Tibial nerve (tissue), 3 donors: ENCODE measurements at regions not wholly inside any gene's neighbourhood (a gene's known extent, or its start where the extent isn't known, plus 50 kb on each side); places are given as distances from the start of the nearest gene placed in this dataset.

Source experiments
- CTCF ChIP-seq, 5 experiments: fragments of 200-600 bp in 3 of 5; fragments of 450-650 bp in 2 of 5; sonication (generic) in 3 of 5; IDR thresholded peaks; one replicate each; pipeline ENCODE4 v1.5.1; 2016 to 2019; ENCODE audit warnings: antibody characterized with exemption in 5 of 5, mild to moderate bottlenecking in 3 of 5, moderate library complexity in 2 of 5
- POLR2A ChIP-seq, 2 donors: fragments of 450-650 bp; IDR thresholded peaks; one replicate each; pipeline ENCODE4 v1.6.1; 2017; ENCODE audit warnings: antibody characterized with exemption in 2 of 2, mild to moderate bottlenecking in 2 of 2, moderate library complexity in 2 of 2

GRCh38 chr3:137514853-137515252 is 249.3 kb upstream of the SOX14 start:
- TF ChIP-seq POLR2A (IDR thresholded peaks at IDR 0.05) (no peak), CTCF (IDR thresholded peaks at IDR 0.05) (no peak)
